GM12873 (cell line): ENCODE measurements at regions not wholly inside any gene's neighbourhood (a gene's known extent, or its start where the extent isn't known, plus 50 kb on each side); places are given as distances from the start of the nearest gene placed in this dataset.

Source experiments
- CTCF ChIP-seq: IDR thresholded peaks from 2 replicates; pipeline ENCODE4 v1.5.1; 2012; ENCODE audit warnings: low read depth, mild to moderate bottlenecking, moderate library complexity, low read length, control low read depth; ENCODE audit not compliant: insufficient read depth; ENCODE audit errors: missing control alignments

- TF ChIP-seq CTCF = no peak
These were observed 129.9 kb downstream of the DDX1 start for GRCh38 chr2:15721411-15722067.

GRCh38 chr2:15722980-15723379 lies 131.3 kb downstream of the DDX1 start:
- no peak for TF ChIP-seq CTCF

- no peak for TF ChIP-seq CTCF
These were observed 132.6 kb downstream of the DDX1 start for GRCh38 chr2:15724235-15724634.

GRCh38 chr2:15725101-15725781 lies 133.6 kb downstream of the DDX1 start:
- TF ChIP-seq CTCF = no peak

GRCh38 chr2:15725782-15726112 lies 134.1 kb downstream of the DDX1 start:
- TF ChIP-seq CTCF = no peak

GRCh38 chr2:15726321-15727057 lies 134.8 kb downstream of the DDX1 start:
- no peak for TF ChIP-seq CTCF

GRCh38 chr2:15727396-15728244 lies 136.0 kb downstream of the DDX1 start:
- no peak for TF ChIP-seq CTCF
